ENCODE measurements at regions not wholly inside any gene's neighbourhood (a gene's known extent, or its start where the extent isn't known, plus 50 kb on each side); places are given as distances from the start of the nearest gene placed in this dataset.

- H3K4me3 ChIP-seq (ENCODE audit: low read depth, low read length): no peak overlapping the region
- in situ Hi-C loops (cut with HindIII; ENCODE audit: low sequenced_read_pairs): no loop called here
- TF ChIP-seq CTCF (IDR thresholded peaks at IDR 0.05; ENCODE audit: low read depth, low read length, missing control alignments): no peak
- no peak for DNase-seq (ENCODE audit: low read depth)
Observed at GRCh38 chr17:71422968-71423367, 697.9 kb upstream of the SOX9 start.

- in situ Hi-C loops (cut with HindIII; ENCODE audit: low sequenced_read_pairs): no loop called here
- no peak overlapping the region for H3K4me3 ChIP-seq (ENCODE audit: low read depth, low read length)
- TF ChIP-seq CTCF (IDR thresholded peaks at IDR 0.05; ENCODE audit: low read depth, low read length, missing control alignments): no peak
- DNase-seq (ENCODE audit: low read depth): peak; percentile 28
Observed at GRCh38 chr17:71423871-71424546, 696.8 kb upstream of the SOX9 start.

- no peak overlapping the region for H3K4me3 ChIP-seq (ENCODE audit: low read depth, low read length)
- no peak for TF ChIP-seq CTCF (IDR thresholded peaks at IDR 0.05; ENCODE audit: low read depth, low read length, missing control alignments)
- no peak for DNase-seq (ENCODE audit: low read depth)
- in situ Hi-C loops (cut with HindIII; ENCODE audit: low sequenced_read_pairs): loop anchor here (25.0 kb wide), 1 partner anchor 666 kb away; no protein-coding TSS in a partner anchor
Observed at GRCh38 chr17:71427801-71428200, 693.0 kb upstream of the SOX9 start.

- DNase-seq (ENCODE audit: low read depth): no peak
- in situ Hi-C loops (cut with HindIII; ENCODE audit: low sequenced_read_pairs): loop anchor here (25.0 kb wide), 1 partner anchor 667 kb away; no protein-coding TSS in a partner anchor
- H3K4me3 ChIP-seq (ENCODE audit: low read depth, low read length): no peak overlapping the region
- TF ChIP-seq CTCF (IDR thresholded peaks at IDR 0.05; ENCODE audit: low read depth, low read length, missing control alignments): no peak
Observed at GRCh38 chr17:71428897-71429296, 691.9 kb upstream of the SOX9 start.

- DNase-seq (ENCODE audit: low read depth): no peak
- TF ChIP-seq CTCF (IDR thresholded peaks at IDR 0.05; ENCODE audit: low read depth, low read length, missing control alignments): no peak
- H3K4me3 ChIP-seq (ENCODE audit: low read depth, low read length): no peak overlapping the region
- in situ Hi-C loops (cut with HindIII; ENCODE audit: low sequenced_read_pairs): loop anchor here (25.0 kb wide), 1 partner anchor 668 kb away; no protein-coding TSS in a partner anchor
Observed at GRCh38 chr17:71430281-71430680, 690.5 kb upstream of the SOX9 start.

- no peak for TF ChIP-seq CTCF (IDR thresholded peaks at IDR 0.05; ENCODE audit: low read depth, low read length, missing control alignments)
- no peak for DNase-seq (ENCODE audit: low read depth)
- in situ Hi-C loops (cut with HindIII; ENCODE audit: low sequenced_read_pairs): loop anchor here (25.0 kb wide), 1 partner anchor 669 kb away; no protein-coding TSS in a partner anchor
- no peak overlapping the region for H3K4me3 ChIP-seq (ENCODE audit: low read depth, low read length)
Observed at GRCh38 chr17:71431146-71431545, 689.7 kb upstream of the SOX9 start.

Measured in astrocyte of the cerebellum (primary cell).